ENCODE measurements at regions not wholly inside any gene's neighbourhood (a gene's known extent, or its start where the extent isn't known, plus 50 kb on each side); places are given as distances from the start of the nearest gene placed in this dataset.

DNA sequence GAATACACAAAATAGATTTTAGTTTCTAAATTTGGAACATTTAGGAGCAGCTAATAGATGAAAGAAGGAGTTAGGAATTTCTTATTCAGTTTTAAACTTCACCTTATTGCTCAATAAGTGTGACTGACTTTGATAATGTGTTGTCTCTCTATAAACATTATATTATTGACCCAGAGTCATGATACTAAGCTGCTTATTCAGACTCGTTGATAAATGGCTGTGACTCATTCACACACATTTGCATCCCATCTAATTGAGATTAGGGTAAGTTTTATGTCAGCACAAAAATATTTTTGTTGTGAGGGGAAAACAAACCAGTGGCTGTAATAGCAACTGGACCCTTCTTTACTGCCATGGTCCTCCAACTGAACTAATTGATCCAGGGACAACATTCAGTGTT is 137.6 kb downstream of the GOLIM4 start:
- Mint-ChIP-seq H3K36me3 (no peaks in the 10 kb centered on the region), H3K9me3 (no peaks in the 10 kb centered on the region), H3K4me1 (no peaks in the 10 kb centered on the region), H3K27me3 (ENCODE audit: low read depth in 2 of 2) (no peaks in the 10 kb centered on the region), H3K4me3 (no peak overlapping the region), H3K27ac (no peak overlapping the region)
- TF ChIP-seq, protein P1, sequence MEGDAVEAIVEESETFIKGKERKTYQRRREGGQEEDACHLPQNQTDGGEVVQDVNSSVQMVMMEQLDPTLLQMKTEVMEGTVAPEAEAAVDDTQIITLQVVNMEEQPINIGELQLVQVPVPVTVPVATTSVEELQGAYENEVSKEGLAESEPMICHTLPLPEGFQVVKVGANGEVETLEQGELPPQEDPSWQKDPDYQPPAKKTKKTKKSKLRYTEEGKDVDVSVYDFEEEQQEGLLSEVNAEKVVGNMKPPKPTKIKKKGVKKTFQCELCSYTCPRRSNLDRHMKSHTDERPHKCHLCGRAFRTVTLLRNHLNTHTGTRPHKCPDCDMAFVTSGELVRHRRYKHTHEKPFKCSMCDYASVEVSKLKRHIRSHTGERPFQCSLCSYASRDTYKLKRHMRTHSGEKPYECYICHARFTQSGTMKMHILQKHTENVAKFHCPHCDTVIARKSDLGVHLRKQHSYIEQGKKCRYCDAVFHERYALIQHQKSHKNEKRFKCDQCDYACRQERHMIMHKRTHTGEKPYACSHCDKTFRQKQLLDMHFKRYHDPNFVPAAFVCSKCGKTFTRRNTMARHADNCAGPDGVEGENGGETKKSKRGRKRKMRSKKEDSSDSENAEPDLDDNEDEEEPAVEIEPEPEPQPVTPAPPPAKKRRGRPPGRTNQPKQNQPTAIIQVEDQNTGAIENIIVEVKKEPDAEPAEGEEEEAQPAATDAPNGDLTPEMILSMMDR (IDR thresholded peaks at IDR 0.05): no peak
- H3K36me3 ChIP-seq (ENCODE audit: control insufficient read depth, insufficient read depth, low read length): no peaks in the 10 kb centered on the region
- H3K4me1 ChIP-seq (ENCODE audit: control insufficient read depth, insufficient read depth, low read length): no peaks in the 10 kb centered on the region
- H3K27me3 ChIP-seq (ENCODE audit: control insufficient read depth, insufficient read depth, low read length): peaks cover 2% of the 10 kb centered on the region
- DNase-seq: no peak
- WGBS (ENCODE audit: insufficient coverage): no CpG with 5 or more reads among the region's 1 CpG
- no peak overlapping the region for H3K4me3 ChIP-seq (ENCODE audit: low read length)
- H3K27ac ChIP-seq (ENCODE audit: low read length): no peak overlapping the region
- no peak for ATAC-seq
- H3K9me3 ChIP-seq (ENCODE audit: control insufficient read depth, insufficient read depth, low read length): no peaks in the 10 kb centered on the region
- intact Hi-C loops (cut with micrococcal nuclease): no loop called here

DNA sequence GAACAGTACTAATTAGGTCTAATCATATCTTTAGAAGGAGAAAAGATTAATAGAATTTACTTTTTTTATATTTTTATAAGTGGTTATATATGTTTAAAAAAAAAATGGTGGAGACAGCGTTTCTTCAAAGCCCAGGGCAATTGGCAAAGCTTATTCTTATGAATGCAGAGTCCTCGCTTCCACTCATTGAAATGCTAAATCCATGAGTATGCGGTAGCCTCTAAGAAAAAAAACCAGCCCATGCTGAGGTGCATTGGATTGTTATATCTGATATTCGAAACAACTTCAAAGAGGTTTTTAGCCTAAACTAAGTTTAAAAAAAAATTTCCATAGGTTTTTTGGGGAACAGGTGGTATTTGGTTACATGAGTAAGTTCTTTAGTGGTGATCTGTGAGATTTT is 142.8 kb downstream of the GOLIM4 start:
- no peak overlapping the region for H3K27ac Mint-ChIP-seq
- DNase-seq (no peak), ATAC-seq (no peak)
- no peaks in the 10 kb centered on the region for H3K27me3 ChIP-seq (ENCODE audit: control insufficient read depth, insufficient read depth, low read length)
- WGBS (ENCODE audit: insufficient coverage): 98% methylated on average over 3 of the region's 4 CpGs
- H3K27me3 Mint-ChIP-seq (ENCODE audit: low read depth in 2 of 2): no peaks in the 10 kb centered on the region
- H3K4me1 Mint-ChIP-seq: no peaks in the 10 kb centered on the region
- intact Hi-C loops (cut with micrococcal nuclease): no loop called here
- no peaks in the 10 kb centered on the region for H3K9me3 ChIP-seq (ENCODE audit: control insufficient read depth, insufficient read depth, low read length)
- no peak overlapping the region for H3K4me3 Mint-ChIP-seq
- no peaks in the 10 kb centered on the region for H3K4me1 ChIP-seq (ENCODE audit: control insufficient read depth, insufficient read depth, low read length)
- no peak overlapping the region for H3K4me3 ChIP-seq (ENCODE audit: low read length)
- H3K36me3 Mint-ChIP-seq: no peaks in the 10 kb centered on the region
- H3K27ac ChIP-seq (ENCODE audit: low read length): no peak overlapping the region
- peaks cover 3% of the 10 kb centered on the region in 2 donors for H3K9me3 Mint-ChIP-seq
- no peaks in the 10 kb centered on the region for H3K36me3 ChIP-seq (ENCODE audit: control insufficient read depth, insufficient read depth, low read length)
- TF ChIP-seq, protein P1 (IDR thresholded peaks at IDR 0.05): no peak

DNA sequence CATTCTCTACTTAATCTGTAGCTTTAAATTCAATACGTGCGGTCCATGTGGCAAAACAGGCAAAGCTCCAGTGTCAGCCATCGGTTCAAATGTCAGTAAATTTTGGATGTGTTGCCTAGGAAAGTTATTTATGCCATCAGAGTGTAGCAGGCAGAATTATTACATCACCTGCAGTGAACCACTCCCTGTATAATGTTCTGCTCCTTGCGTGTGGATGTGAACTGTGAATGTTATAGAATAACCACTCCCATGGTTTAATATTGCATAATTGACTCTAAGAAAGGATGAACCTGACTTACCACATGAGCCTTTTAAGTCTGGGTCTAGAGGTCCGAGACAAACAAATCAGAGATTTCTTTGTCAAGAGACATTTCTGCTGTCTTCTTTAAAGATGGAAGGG is 145.5 kb downstream of the GOLIM4 start:
- no peaks in the 10 kb centered on the region for H3K36me3 ChIP-seq (ENCODE audit: control insufficient read depth, insufficient read depth, low read length)
- TF ChIP-seq, protein P1 (IDR thresholded peaks at IDR 0.05): no peak
- H3K4me1 Mint-ChIP-seq: no peaks in the 10 kb centered on the region
- H3K27me3 Mint-ChIP-seq (ENCODE audit: low read depth in 2 of 2): no peaks in the 10 kb centered on the region
- H3K4me3 ChIP-seq (ENCODE audit: low read length): no peak overlapping the region
- no peak for ATAC-seq
- WGBS (ENCODE audit: insufficient coverage): 85% methylated on average over 4 of the region's 5 CpGs
- no peak for DNase-seq
- H3K27ac Mint-ChIP-seq: no peak overlapping the region
- H3K27me3 ChIP-seq (ENCODE audit: control insufficient read depth, insufficient read depth, low read length): no peaks in the 10 kb centered on the region
- peaks cover 3 to 5% of the 10 kb centered on the region in 2 donors for H3K9me3 Mint-ChIP-seq
- intact Hi-C loops (cut with micrococcal nuclease): no loop called here
- no peaks in the 10 kb centered on the region for H3K36me3 Mint-ChIP-seq
- no peaks in the 10 kb centered on the region for H3K4me1 ChIP-seq (ENCODE audit: control insufficient read depth, insufficient read depth, low read length)
- H3K4me3 Mint-ChIP-seq: no peak overlapping the region
- no peak overlapping the region for H3K27ac ChIP-seq (ENCODE audit: low read length)
- no peaks in the 10 kb centered on the region for H3K9me3 ChIP-seq (ENCODE audit: control insufficient read depth, insufficient read depth, low read length)

DNA sequence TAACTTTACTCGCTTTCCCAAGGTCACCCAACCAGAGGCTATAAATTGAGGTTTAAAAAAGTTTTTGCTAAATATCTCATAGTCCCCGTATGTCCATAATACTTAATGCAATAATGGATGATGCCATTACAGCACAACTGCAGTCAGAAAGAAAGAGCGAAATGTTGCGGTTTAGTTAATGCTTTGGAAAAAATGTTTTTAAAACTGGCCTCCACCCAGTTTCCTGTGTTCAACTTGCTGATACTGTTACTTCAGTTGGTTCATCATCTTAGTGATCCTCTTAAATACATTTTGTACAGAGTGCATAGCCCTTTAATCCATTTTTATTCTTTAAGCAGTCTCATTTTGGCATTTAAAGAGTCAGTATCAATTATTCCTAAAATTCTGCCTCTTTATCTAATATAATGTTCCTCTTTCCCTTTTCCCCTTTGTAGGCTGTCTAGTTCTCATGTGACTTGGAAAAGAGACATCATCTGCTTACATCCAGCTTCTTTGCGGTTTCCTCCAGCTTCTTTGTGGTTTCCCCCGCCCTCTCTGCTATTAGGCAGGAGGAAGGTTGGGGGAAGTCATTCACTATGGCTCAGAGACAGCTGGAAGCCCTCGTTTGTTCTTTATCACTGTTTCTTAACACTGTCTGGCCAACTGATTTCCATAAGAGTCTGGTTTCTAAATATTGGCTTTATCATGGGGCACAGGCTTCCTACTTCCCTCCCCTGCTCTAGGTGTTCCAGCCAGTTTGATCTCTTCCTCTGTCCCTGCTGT is 154.3 kb downstream of the GOLIM4 start:
- peaks cover 0 to 2% of the 10 kb centered on the region in 2 donors for H3K9me3 Mint-ChIP-seq
- no peak overlapping the region for H3K4me3 Mint-ChIP-seq
- intact Hi-C loops (cut with micrococcal nuclease): no loop called here
- H3K27me3 Mint-ChIP-seq (ENCODE audit: low read depth in 2 of 2): peaks cover 6 to 7% of the 10 kb centered on the region in 2 donors
- Histone ChIP-seq H3K4me3 (ENCODE audit: low read length) (no peak overlapping the region), H3K36me3 (ENCODE audit: control insufficient read depth, insufficient read depth, low read length) (no peaks in the 10 kb centered on the region), H3K4me1 (ENCODE audit: control insufficient read depth, insufficient read depth, low read length) (peaks cover 3% of the 10 kb centered on the region), H3K27ac (ENCODE audit: low read length) (no peak overlapping the region), H3K27me3 (ENCODE audit: control insufficient read depth, insufficient read depth, low read length) (no peaks in the 10 kb centered on the region), H3K9me3 (ENCODE audit: control insufficient read depth, insufficient read depth, low read length) (no peaks in the 10 kb centered on the region)
- H3K4me1 Mint-ChIP-seq: no peaks in the 10 kb centered on the region
- no peak for DNase-seq
- H3K27ac Mint-ChIP-seq: no peak overlapping the region
- TF ChIP-seq, protein P1 (IDR thresholded peaks at IDR 0.05): no peak
- ATAC-seq: no peak
- 11% methylated on average over 6 of the region's 7 CpGs for WGBS (ENCODE audit: insufficient coverage)
- no peaks in the 10 kb centered on the region for H3K36me3 Mint-ChIP-seq
